Panc1 (cell line): ENCODE measurements at regions not wholly inside any gene's neighbourhood (a gene's known extent, or its start where the extent isn't known, plus 50 kb on each side); places are given as distances from the start of the nearest gene placed in this dataset.

ENCODE experiments used
- ATAC-seq: fragments of 200-7000 bp; cut with Tn5 transposase; 2 replicates; pipeline ENCODE4 v1.9.1; 2020; ENCODE audit warnings: mild to moderate bottlenecking, moderate library complexity
- BruUV-seq: library from RNA; stranded (reverse); fragments of 400-500 nt; replicated peaks from 2 replicates; lab custom pipeline; 2021; lab: Mats Ljungman, UMichigan
- CTCF ChIA-PET: fragments of 300-600 bp; sonication (Branson Sonifier 250); formaldehyde crosslinking; loops from one replicate; lab custom pipeline; 2022; ENCODE audit warnings: antibody characterized with exemption; lab: Charles Lee
- POLR2A ChIA-PET: fragments of 300-600 bp; sonication (Branson Sonifier 250); formaldehyde crosslinking; loops from one replicate; lab custom pipeline; 2022; ENCODE audit warnings: antibody characterized with exemption; lab: Charles Lee
- DNase-seq: peaks from one replicate; pipeline ENCODE4 v3.0.0-alpha.2; 2010; ENCODE audit warnings: low read depth, low spot score
- H3K27ac ChIP-seq: 2 replicates; pipeline ENCODE4 v1.5.1; 2011; ENCODE audit warnings: mild to moderate bottlenecking, low read length, inconsistent platforms
- H3K27me3 ChIP-seq: fragments of 200-500 bp; sonication (Bioruptor generic); 2 replicates; pipeline ENCODE4 v1.6.0; 2014; ENCODE audit warnings: low read length, inconsistent platforms; ENCODE audit not compliant: control insufficient read depth, insufficient read depth
- H3K36me3 ChIP-seq: fragments of 200-500 bp; sonication (Bioruptor generic); 2 replicates; pipeline ENCODE4 v1.5.1; 2014; ENCODE audit warnings: inconsistent platforms, mild to moderate bottlenecking, low read length, moderate library complexity; ENCODE audit not compliant: control insufficient read depth, insufficient read depth
- H3K4me1 ChIP-seq: 2 replicates; pipeline ENCODE4 v1.5.1; 2011; ENCODE audit warnings: inconsistent platforms, mild to moderate bottlenecking, low read length, moderate library complexity; ENCODE audit not compliant: control insufficient read depth, insufficient read depth
- H3K4me3 ChIP-seq, 2 experiments: 2 replicates each; pipeline ENCODE4 v1.5.1; 2011 to 2012; ENCODE audit warnings: low read depth in 2 of 2, low read length in 2 of 2, mild to moderate bottlenecking in 2 of 2, inconsistent platforms in 1 of 2, moderate library complexity in 1 of 2
- H3K9me3 ChIP-seq: fragments of 200-500 bp; sonication (Bioruptor generic); 2 replicates; pipeline ENCODE4 v1.5.1; 2014; ENCODE audit warnings: low read depth, mild to moderate bottlenecking, inconsistent platforms, low read length, moderate library complexity; ENCODE audit not compliant: control insufficient read depth, insufficient read depth
- POLR2AphosphoS5 ChIP-seq: IDR thresholded peaks from 2 replicates; pipeline ENCODE4 v1.6.1; 2012; ENCODE audit warnings: mild to moderate bottlenecking, low read depth, low read length, moderate library complexity
- SIN3A ChIP-seq: IDR thresholded peaks from 2 replicates; pipeline ENCODE4 v1.6.1; 2012; ENCODE audit warnings: low read depth, mild to moderate bottlenecking, low read length, moderate library complexity, borderline replicate concordance; ENCODE audit not compliant: insufficient read depth
- TCF7L2 ChIP-seq: IDR thresholded peaks from 2 replicates; pipeline ENCODE4 v1.6.1; 2011; ENCODE audit warnings: mild to moderate bottlenecking, low read depth, low read length, inconsistent platforms
- in situ Hi-C: cut with HindIII; loops from 2 replicates; pipeline ENCODE4 v1.10.0; 2016; ENCODE audit warnings: low sequenced_read_pairs, low pct_unique_long_range_greater_than_20kb
- intact Hi-C: fragments of 100-400 bp; cut with micrococcal nuclease; formaldehyde crosslinking; loops from one replicate; pipeline ENCODE4 v1.10.0; 2022; ENCODE audit not compliant: unreplicated experiment
- TF ChIP-seq, protein P1 (sequence below), 2 experiments: IDR thresholded peaks; 2 replicates each; pipeline ENCODE4 v1.6.1; 2011 to 2012; ENCODE audit warnings: low read depth in 2 of 2, control low read depth in 1 of 2, low read length in 1 of 2, mild to moderate bottlenecking in 1 of 2, moderate library complexity in 1 of 2; ENCODE audit not compliant: insufficient read depth in 1 of 2
- TF ChIP-seq, protein P2 (sequence below): fragments of 450-650 bp; IDR thresholded peaks from 2 replicates; pipeline ENCODE4 v1.5.1; 2017; ENCODE audit warnings: mild to moderate bottlenecking

DNA sequence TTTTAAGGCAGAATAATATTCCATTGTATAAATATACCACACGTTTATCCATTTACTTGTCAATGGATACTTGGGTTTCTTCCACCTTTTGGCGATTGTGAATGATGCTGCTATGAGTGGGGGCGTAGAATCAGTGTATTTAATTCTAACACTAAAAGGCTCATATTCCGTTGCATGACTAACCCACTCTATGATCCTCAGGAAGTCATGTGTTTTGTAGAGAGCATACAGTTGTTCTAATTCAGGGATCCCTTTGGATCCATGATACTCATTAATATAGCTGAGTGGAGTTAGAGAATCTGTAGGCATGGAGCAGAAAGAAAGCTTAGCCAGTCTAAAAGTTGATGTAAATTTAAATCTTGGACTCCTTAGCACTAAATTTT lies 74.2 kb upstream of the TMEM170B start:
- CTCF ChIA-PET: no interaction called here
- in situ Hi-C loops: no loop called here
- no peaks in the 10 kb centered on the region for H3K9me3 ChIP-seq

DNA sequence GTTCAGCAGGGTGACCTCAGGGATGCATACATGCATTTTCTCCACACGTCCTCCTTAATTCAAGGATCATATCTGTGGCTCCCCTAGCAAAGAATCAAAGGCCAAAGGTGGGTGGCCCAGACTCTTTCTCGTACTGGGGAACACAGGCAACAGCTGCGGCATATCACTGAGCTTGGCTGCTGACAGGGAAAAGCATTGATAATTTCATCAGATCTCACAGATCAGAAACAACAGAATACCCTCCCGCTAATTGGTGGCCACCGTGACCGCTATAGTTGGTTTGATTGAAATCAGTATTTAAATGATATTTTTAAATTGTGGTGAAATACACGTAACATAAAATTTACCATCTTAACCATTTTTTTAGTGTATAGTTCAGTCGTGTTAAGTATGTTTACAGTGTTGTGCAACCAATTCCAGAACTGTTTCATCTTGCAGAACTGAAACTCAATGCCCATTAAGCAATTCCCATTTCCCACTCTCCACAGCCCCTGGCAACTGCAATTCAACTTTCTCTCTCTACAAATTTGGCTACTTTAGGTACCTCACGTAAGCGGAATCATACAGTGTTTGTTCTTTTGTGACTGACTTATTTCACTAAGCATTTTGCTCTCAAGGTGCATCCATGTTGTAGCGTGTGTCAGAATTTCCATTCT lies 74.7 kb upstream of the TMEM170B start:
- ChIA-PET CTCF (no interaction called here), POLR2A (no interaction called here)
- H3K4me1 ChIP-seq: no peaks in the 10 kb centered on the region
- ATAC-seq (no peak), DNase-seq (no peak)
- TF ChIP-seq, protein P1, sequence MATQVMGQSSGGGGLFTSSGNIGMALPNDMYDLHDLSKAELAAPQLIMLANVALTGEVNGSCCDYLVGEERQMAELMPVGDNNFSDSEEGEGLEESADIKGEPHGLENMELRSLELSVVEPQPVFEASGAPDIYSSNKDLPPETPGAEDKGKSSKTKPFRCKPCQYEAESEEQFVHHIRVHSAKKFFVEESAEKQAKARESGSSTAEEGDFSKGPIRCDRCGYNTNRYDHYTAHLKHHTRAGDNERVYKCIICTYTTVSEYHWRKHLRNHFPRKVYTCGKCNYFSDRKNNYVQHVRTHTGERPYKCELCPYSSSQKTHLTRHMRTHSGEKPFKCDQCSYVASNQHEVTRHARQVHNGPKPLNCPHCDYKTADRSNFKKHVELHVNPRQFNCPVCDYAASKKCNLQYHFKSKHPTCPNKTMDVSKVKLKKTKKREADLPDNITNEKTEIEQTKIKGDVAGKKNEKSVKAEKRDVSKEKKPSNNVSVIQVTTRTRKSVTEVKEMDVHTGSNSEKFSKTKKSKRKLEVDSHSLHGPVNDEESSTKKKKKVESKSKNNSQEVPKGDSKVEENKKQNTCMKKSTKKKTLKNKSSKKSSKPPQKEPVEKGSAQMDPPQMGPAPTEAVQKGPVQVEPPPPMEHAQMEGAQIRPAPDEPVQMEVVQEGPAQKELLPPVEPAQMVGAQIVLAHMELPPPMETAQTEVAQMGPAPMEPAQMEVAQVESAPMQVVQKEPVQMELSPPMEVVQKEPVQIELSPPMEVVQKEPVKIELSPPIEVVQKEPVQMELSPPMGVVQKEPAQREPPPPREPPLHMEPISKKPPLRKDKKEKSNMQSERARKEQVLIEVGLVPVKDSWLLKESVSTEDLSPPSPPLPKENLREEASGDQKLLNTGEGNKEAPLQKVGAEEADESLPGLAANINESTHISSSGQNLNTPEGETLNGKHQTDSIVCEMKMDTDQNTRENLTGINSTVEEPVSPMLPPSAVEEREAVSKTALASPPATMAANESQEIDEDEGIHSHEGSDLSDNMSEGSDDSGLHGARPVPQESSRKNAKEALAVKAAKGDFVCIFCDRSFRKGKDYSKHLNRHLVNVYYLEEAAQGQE (IDR thresholded peaks at IDR 0.05; ENCODE audit: insufficient read depth in 1 of 2, low read depth in 2 of 2, low read length in 1 of 2): no peak
- no peak for TF ChIP-seq TCF7L2
- TF ChIP-seq, protein P2, sequence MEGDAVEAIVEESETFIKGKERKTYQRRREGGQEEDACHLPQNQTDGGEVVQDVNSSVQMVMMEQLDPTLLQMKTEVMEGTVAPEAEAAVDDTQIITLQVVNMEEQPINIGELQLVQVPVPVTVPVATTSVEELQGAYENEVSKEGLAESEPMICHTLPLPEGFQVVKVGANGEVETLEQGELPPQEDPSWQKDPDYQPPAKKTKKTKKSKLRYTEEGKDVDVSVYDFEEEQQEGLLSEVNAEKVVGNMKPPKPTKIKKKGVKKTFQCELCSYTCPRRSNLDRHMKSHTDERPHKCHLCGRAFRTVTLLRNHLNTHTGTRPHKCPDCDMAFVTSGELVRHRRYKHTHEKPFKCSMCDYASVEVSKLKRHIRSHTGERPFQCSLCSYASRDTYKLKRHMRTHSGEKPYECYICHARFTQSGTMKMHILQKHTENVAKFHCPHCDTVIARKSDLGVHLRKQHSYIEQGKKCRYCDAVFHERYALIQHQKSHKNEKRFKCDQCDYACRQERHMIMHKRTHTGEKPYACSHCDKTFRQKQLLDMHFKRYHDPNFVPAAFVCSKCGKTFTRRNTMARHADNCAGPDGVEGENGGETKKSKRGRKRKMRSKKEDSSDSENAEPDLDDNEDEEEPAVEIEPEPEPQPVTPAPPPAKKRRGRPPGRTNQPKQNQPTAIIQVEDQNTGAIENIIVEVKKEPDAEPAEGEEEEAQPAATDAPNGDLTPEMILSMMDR: no peak
- TF ChIP-seq SIN3A: no peak
- no peak for TF ChIP-seq POLR2AphosphoS5
- in situ Hi-C loops: no loop called here
- no peak overlapping the region for H3K27ac ChIP-seq
- H3K9me3 ChIP-seq: no peaks in the 10 kb centered on the region
- no peaks in the 10 kb centered on the region; the same call in 1 of the 2 replicates for H3K27me3 ChIP-seq
- intact Hi-C loops: no loop called here
- no TSS peak for BruUV-seq
- no peak overlapping the region for H3K4me3 ChIP-seq
- no peaks in the 10 kb centered on the region for H3K36me3 ChIP-seq

More for the DNA sequence above, 74.2 kb upstream of the TMEM170B start:
- POLR2A ChIA-PET: no interaction called here
- DNase-seq: no peak
- TF ChIP-seq, protein P2: no peak
- TF ChIP-seq TCF7L2 (no peak), POLR2AphosphoS5 (no peak), SIN3A (no peak)
- TF ChIP-seq, protein P1 (IDR thresholded peaks at IDR 0.05; ENCODE audit: insufficient read depth in 1 of 2, low read depth in 2 of 2, low read length in 1 of 2): no peak
- no TSS peak for BruUV-seq
- no peaks in the 10 kb centered on the region; the same call in 1 of the 2 replicates for H3K27me3 ChIP-seq
- no peak overlapping the region for H3K27ac ChIP-seq
- no peak for ATAC-seq
- intact Hi-C loops: no loop called here
- no peaks in the 10 kb centered on the region for H3K4me1 ChIP-seq
- no peaks in the 10 kb centered on the region for H3K36me3 ChIP-seq
- no peak overlapping the region for H3K4me3 ChIP-seq
